Activated naive CD4-positive, alpha-beta T cell treated with anti-CD3 and anti-CD28 coated beads for 36 hours (primary cell): ENCODE measurements at regions not wholly inside any gene's neighbourhood (a gene's known extent, or its start where the extent isn't known, plus 50 kb on each side); places are given as distances from the start of the nearest gene placed in this dataset.
"Not testable (repeated sequence)": the region's sequence is repeated elsewhere in the genome, so short reads cannot be mapped to it uniquely, and the experiment has no call there.

Experiments
- CTCF ChIA-PET: fragments of 350-600 bp; sonication (Branson Sonifier 250); formaldehyde crosslinking; loops from one replicate; lab custom pipeline; 2021; ENCODE audit warnings: antibody characterized with exemption; lab: Charles Lee
- DNase-seq: peaks from one replicate; pipeline ENCODE4 v3.0.0-alpha.2; 2020
- H3K27ac Mint-ChIP-seq: one replicate; pipeline ENCODE4 v1.8.0; 2021; ENCODE audit warnings: mild to moderate bottlenecking, mixed read lengths
- H3K27me3 Mint-ChIP-seq: one replicate; pipeline ENCODE4 v1.8.0; 2021; ENCODE audit warnings: low read depth, mixed read lengths
- H3K36me3 Mint-ChIP-seq: one replicate; pipeline ENCODE4 v1.8.0; 2021; ENCODE audit warnings: low read depth, mixed read lengths
- H3K4me1 Mint-ChIP-seq: one replicate; pipeline ENCODE4 v1.8.0; 2021; ENCODE audit warnings: low read depth, mixed read lengths
- H3K4me3 Mint-ChIP-seq: one replicate; pipeline ENCODE4 v1.8.0; 2021; ENCODE audit warnings: mild to moderate bottlenecking, moderate library complexity, mixed read lengths
- H3K9me3 Mint-ChIP-seq: one replicate; pipeline ENCODE4 v1.8.0; 2021; ENCODE audit warnings: mixed read lengths
- intact Hi-C: fragments of 100-400 bp; cut with micrococcal nuclease; formaldehyde crosslinking; loops from one replicate; pipeline ENCODE4 v1.15.1; 2023

- H3K9me3 Mint-ChIP-seq, H3K4me3 Mint-ChIP-seq, H3K27ac Mint-ChIP-seq, intact Hi-C loops, CTCF ChIA-PET, H3K4me1 Mint-ChIP-seq, H3K27me3 Mint-ChIP-seq, DNase-seq, H3K36me3 Mint-ChIP-seq: not testable (repeated sequence)
These were observed 778.4 kb upstream of the SLC35B3 start for GRCh38 chr6:9213717-9214116.

- no peaks in the 10 kb centered on the region for H3K36me3 Mint-ChIP-seq
- CTCF ChIA-PET: no interaction called here
- intact Hi-C loops: no loop called here
- peaks cover 2% of the 10 kb centered on the region for H3K9me3 Mint-ChIP-seq
- no peak overlapping the region for H3K4me3 Mint-ChIP-seq
- H3K27me3 Mint-ChIP-seq: no peaks in the 10 kb centered on the region
- DNase-seq: no peak
- H3K27ac Mint-ChIP-seq: no peak overlapping the region
- H3K4me1 Mint-ChIP-seq: no peaks in the 10 kb centered on the region
These were observed 773.6 kb upstream of the SLC35B3 start for GRCh38 chr6:9208966-9209365.

- H3K36me3 Mint-ChIP-seq: no peaks in the 10 kb centered on the region
- no peak overlapping the region for H3K4me3 Mint-ChIP-seq
- intact Hi-C loops: no loop called here
- no peaks in the 10 kb centered on the region for H3K27me3 Mint-ChIP-seq
- CTCF ChIA-PET: no interaction called here
- H3K9me3 Mint-ChIP-seq: peaks cover 2% of the 10 kb centered on the region
- DNase-seq: no peak
- H3K27ac Mint-ChIP-seq: no peak overlapping the region
- no peaks in the 10 kb centered on the region for H3K4me1 Mint-ChIP-seq
These were observed 770.3 kb upstream of the SLC35B3 start for GRCh38 chr6:9205645-9206044.

- intact Hi-C loops: no loop called here
- Mint-ChIP-seq H3K27ac (no peak overlapping the region), H3K9me3 (peaks cover 2% of the 10 kb centered on the region), H3K27me3 (no peaks in the 10 kb centered on the region), H3K4me3 (no peak overlapping the region), H3K4me1 (no peaks in the 10 kb centered on the region), H3K36me3 (no peaks in the 10 kb centered on the region)
- no peak for DNase-seq
- CTCF ChIA-PET: no interaction called here
These were observed 768.8 kb upstream of the SLC35B3 start for GRCh38 chr6:9204171-9204570.

GRCh38 chr6:9200712-9201111 lies 765.4 kb upstream of the SLC35B3 start:
- CTCF ChIA-PET: no interaction called here
- no peak for DNase-seq
- no peaks in the 10 kb centered on the region for H3K36me3 Mint-ChIP-seq
- no peak overlapping the region for H3K27ac Mint-ChIP-seq
- peaks cover 2% of the 10 kb centered on the region for H3K9me3 Mint-ChIP-seq
- intact Hi-C loops: no loop called here
- H3K4me1 Mint-ChIP-seq: no peaks in the 10 kb centered on the region
- no peaks in the 10 kb centered on the region for H3K27me3 Mint-ChIP-seq
- H3K4me3 Mint-ChIP-seq: no peak overlapping the region

GRCh38 chr6:9197726-9198125 lies 762.4 kb upstream of the SLC35B3 start:
- no peaks in the 10 kb centered on the region for H3K36me3 Mint-ChIP-seq
- H3K27me3 Mint-ChIP-seq: no peaks in the 10 kb centered on the region
- intact Hi-C loops: no loop called here
- H3K27ac Mint-ChIP-seq: no peak overlapping the region
- H3K4me1 Mint-ChIP-seq: no peaks in the 10 kb centered on the region
- H3K4me3 Mint-ChIP-seq: no peak overlapping the region
- CTCF ChIA-PET: no interaction called here
- no peaks in the 10 kb centered on the region for H3K9me3 Mint-ChIP-seq
- DNase-seq: no peak

GRCh38 chr6:9195322-9195721 lies 760.0 kb upstream of the SLC35B3 start:
- CTCF ChIA-PET: no interaction called here
- DNase-seq: no peak
- Mint-ChIP-seq H3K4me1 (no peaks in the 10 kb centered on the region), H3K9me3 (no peaks in the 10 kb centered on the region), H3K27ac (no peak overlapping the region), H3K36me3 (no peaks in the 10 kb centered on the region), H3K27me3 (no peaks in the 10 kb centered on the region), H3K4me3 (no peak overlapping the region)
- intact Hi-C loops: no loop called here

GRCh38 chr6:9192405-9192909 lies 757.1 kb upstream of the SLC35B3 start:
- Mint-ChIP-seq H3K9me3 (no peaks in the 10 kb centered on the region), H3K4me1 (no peaks in the 10 kb centered on the region), H3K27ac (no peak overlapping the region), H3K36me3 (no peaks in the 10 kb centered on the region), H3K27me3 (no peaks in the 10 kb centered on the region), H3K4me3 (no peak overlapping the region)
- CTCF ChIA-PET: no interaction called here
- DNase-seq: no peak
- intact Hi-C loops: no loop called here

- Mint-ChIP-seq H3K27ac (no peak overlapping the region), H3K27me3 (no peaks in the 10 kb centered on the region), H3K36me3 (no peaks in the 10 kb centered on the region), H3K4me3 (no peak overlapping the region), H3K9me3 (no peaks in the 10 kb centered on the region), H3K4me1 (no peaks in the 10 kb centered on the region)
- DNase-seq: no peak
- CTCF ChIA-PET: no interaction called here
- intact Hi-C loops: no loop called here
These were observed 750.8 kb upstream of the SLC35B3 start for GRCh38 chr6:9186148-9186547.

- no peak for DNase-seq
- Mint-ChIP-seq H3K27me3 (no peaks in the 10 kb centered on the region), H3K9me3 (peaks cover 9% of the 10 kb centered on the region), H3K36me3 (no peaks in the 10 kb centered on the region), H3K4me3 (no peak overlapping the region), H3K27ac (no peak overlapping the region), H3K4me1 (no peaks in the 10 kb centered on the region)
- intact Hi-C loops: no loop called here
- CTCF ChIA-PET: no interaction called here
These were observed 742.7 kb upstream of the SLC35B3 start for GRCh38 chr6:9178071-9178470.

GRCh38 chr6:9173229-9173628 lies 737.9 kb upstream of the SLC35B3 start:
- Mint-ChIP-seq H3K27ac (no peak overlapping the region), H3K9me3 (peaks cover 8% of the 10 kb centered on the region), H3K27me3 (no peaks in the 10 kb centered on the region), H3K36me3 (no peaks in the 10 kb centered on the region), H3K4me3 (no peak overlapping the region), H3K4me1 (no peaks in the 10 kb centered on the region)
- CTCF ChIA-PET: no interaction called here
- DNase-seq: no peak
- intact Hi-C loops: no loop called here

GRCh38 chr6:9172096-9172495 lies 736.8 kb upstream of the SLC35B3 start:
- intact Hi-C loops: no loop called here
- CTCF ChIA-PET: no interaction called here
- Mint-ChIP-seq H3K4me1 (no peaks in the 10 kb centered on the region), H3K4me3 (no peak overlapping the region), H3K27me3 (no peaks in the 10 kb centered on the region), H3K27ac (no peak overlapping the region), H3K36me3 (no peaks in the 10 kb centered on the region), H3K9me3 (peaks cover 8% of the 10 kb centered on the region)
- DNase-seq: no peak

- H3K9me3 Mint-ChIP-seq: peaks cover 1% of the 10 kb centered on the region
- no peaks in the 10 kb centered on the region for H3K36me3 Mint-ChIP-seq
- intact Hi-C loops: no loop called here
- CTCF ChIA-PET: no interaction called here
- H3K4me1 Mint-ChIP-seq: no peaks in the 10 kb centered on the region
- DNase-seq: no peak
- H3K27me3 Mint-ChIP-seq: no peaks in the 10 kb centered on the region
- no peak overlapping the region for H3K4me3 Mint-ChIP-seq
- no peak overlapping the region for H3K27ac Mint-ChIP-seq
These were observed 733.3 kb upstream of the SLC35B3 start for GRCh38 chr6:9168669-9169068.

- intact Hi-C loops: no loop called here
- H3K27me3 Mint-ChIP-seq: no peaks in the 10 kb centered on the region
- H3K4me3 Mint-ChIP-seq: no peak overlapping the region
- CTCF ChIA-PET: no interaction called here
- H3K36me3 Mint-ChIP-seq: peaks cover 3% of the 10 kb centered on the region
- H3K4me1 Mint-ChIP-seq: no peaks in the 10 kb centered on the region
- DNase-seq: no peak
- no peak overlapping the region for H3K27ac Mint-ChIP-seq
- peaks cover 22% of the 10 kb centered on the region for H3K9me3 Mint-ChIP-seq
These were observed 726.4 kb upstream of the SLC35B3 start for GRCh38 chr6:9161731-9162130.
